GM10248 (cell line): ENCODE measurements at regions not wholly inside any gene's neighbourhood (a gene's known extent, or its start where the extent isn't known, plus 50 kb on each side); places are given as distances from the start of the nearest gene placed in this dataset.

Source experiments
- CTCF ChIA-PET: fragments of 300-600 bp; sonication (Branson Sonifier 250); formaldehyde crosslinking; extraction: SDS; loops from one replicate; lab custom pipeline; 2021; ENCODE audit warnings: antibody characterized with exemption; lab: Yijun Ruan, JAX
- POLR2A ChIA-PET: fragments of 350-650 bp; sonication (Branson Sonifier 250); formaldehyde crosslinking; extraction: SDS; loops from one replicate; lab custom pipeline; 2020; ENCODE audit warnings: antibody characterized with exemption; lab: Yijun Ruan, JAX
- DNase-seq: peaks from one replicate; pipeline ENCODE4 v3.0.0; 2012; ENCODE audit errors: extremely low spot score
- CTCF ChIP-seq: IDR thresholded peaks from 2 replicates; pipeline ENCODE4 v1.5.1; 2012; ENCODE audit warnings: mild to moderate bottlenecking, low read depth; ENCODE audit errors: extremely low read depth, missing control alignments, control extremely low read depth

GRCh38 chr1:115166531-115167091, 77.3 kb upstream of the TSPAN2 start:
- no peak for TF ChIP-seq CTCF
- POLR2A ChIA-PET = no interaction called here
- CTCF ChIA-PET = interaction anchor here (1.0 kb wide), 1 partner anchor 27 kb away, joined by 3 read pairs; no protein-coding TSS in a partner anchor
- DNase-seq = no peak

- POLR2A ChIA-PET = no interaction called here
- TF ChIP-seq CTCF = no peak
- DNase-seq = no peak
- CTCF ChIA-PET = interaction anchor here (1.0 to 1.4 kb wide), 2 partner anchors 24 to 27 kb away, joined by 3 read pairs; no protein-coding TSS in a partner anchor
Measured at GRCh38 chr1:115165776-115166175, 76.5 kb upstream of the TSPAN2 start.

DNA sequence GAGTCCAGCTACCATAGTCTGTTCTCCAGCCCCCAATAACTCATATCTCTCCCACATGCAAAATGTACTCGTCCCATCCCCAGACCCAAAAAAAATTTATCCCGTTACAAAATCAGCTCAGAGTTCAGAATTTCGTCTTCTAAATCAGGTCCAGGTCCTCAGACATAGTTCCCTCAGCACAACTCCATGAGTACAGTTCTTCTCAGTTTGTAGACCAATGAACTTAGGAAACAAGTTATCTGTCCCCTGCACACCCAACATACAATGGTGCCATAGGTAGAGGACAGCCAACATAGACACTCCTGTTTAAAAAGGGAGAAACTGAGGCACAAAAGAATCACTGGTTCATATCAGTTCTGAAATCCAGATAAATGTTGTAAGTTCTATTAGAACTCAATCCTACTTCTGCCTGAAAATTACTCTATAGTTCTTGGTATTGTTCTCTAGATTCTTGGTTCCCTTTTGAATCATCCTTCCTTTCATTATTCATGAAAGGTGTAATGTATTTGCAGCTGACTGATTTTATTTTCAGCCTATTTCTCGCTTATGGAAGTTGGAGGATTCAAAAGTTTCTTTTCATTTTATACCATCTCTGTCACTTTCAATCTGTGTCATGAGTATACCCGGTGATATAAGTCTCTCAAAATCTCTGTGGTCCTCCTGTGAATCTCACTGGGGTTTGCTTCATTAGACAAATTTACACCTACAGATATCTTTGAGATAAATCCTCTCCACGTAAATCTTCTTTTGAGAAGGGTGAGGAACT, 75.8 kb upstream of the TSPAN2 start:
- CTCF ChIA-PET = interaction anchor here (1.0 to 2.0 kb wide), 3 partner anchors 21 to 27 kb away, joined by 3 to 6 read pairs (median 3); no protein-coding TSS in a partner anchor
- POLR2A ChIA-PET = no interaction called here
- no peak for TF ChIP-seq CTCF
- DNase-seq = no peak

- POLR2A ChIA-PET = no interaction called here
- CTCF ChIA-PET = interaction anchor here (0.7 to 2.0 kb wide), 4 partner anchors 9 to 26 kb away, joined by 3 to 6 read pairs (median 3); no protein-coding TSS in a partner anchor
- no peak for TF ChIP-seq CTCF
- DNase-seq = no peak
Measured at GRCh38 chr1:115164484-115164883, 75.2 kb upstream of the TSPAN2 start.

GRCh38 chr1:115160728-115161127, 71.4 kb upstream of the TSPAN2 start:
- CTCF ChIA-PET = no interaction called here
- no peak for DNase-seq
- POLR2A ChIA-PET = no interaction called here
- no peak for TF ChIP-seq CTCF

DNA sequence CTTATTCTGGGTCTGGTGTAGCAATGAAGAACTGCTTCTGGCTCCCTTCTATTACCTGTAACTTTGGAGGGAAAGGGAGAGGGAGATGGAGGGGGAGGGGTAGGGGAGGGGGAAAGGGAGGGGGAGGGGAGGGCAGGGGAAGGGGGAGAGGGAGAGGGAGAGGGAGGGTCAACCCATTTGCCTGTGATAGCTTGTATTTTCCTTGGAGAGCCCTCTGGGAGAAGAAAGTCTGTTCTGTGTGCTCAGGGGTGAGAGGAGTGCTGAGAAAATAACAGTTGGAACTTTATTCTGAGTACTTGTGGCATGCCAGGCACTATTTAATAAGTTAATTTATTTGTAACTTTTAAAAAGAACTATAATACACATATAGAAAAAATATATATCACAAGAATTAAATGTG, 70.7 kb upstream of the TSPAN2 start:
- ChIA-PET CTCF (no interaction called here), POLR2A (no interaction called here)
- no peak for TF ChIP-seq CTCF
- no peak for DNase-seq
